ENCODE measurements at regions not wholly inside any gene's neighbourhood (a gene's known extent, or its start where the extent isn't known, plus 50 kb on each side); places are given as distances from the start of the nearest gene placed in this dataset.

DNA sequence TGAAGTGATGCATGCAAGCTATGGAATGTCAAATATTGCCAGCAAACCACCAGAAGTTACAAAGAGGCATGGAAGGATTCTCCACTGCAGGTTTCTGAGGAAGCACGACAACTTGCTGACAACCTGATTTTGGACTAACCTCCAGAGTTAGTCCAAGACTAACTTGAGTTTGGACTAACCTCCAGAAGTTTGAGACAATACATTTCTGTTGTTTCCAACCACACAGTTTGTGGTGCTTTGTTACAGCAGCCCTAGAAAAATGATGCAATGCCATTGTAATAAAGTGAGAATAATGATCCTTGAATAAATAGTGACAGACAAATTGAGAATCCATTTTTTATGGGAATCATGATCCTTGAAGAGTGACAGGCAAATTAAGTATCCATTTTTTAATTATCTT is 169.9 kb upstream of the HDDC2 start:
- WGBS (ENCODE audit: extremely low coverage, insufficient coverage, insufficient read length): no CpG with 5 or more reads among the region's 1 CpG
- H4K91ac ChIP-seq (ENCODE audit: low read depth, low read length): no peak overlapping the region
- no peak overlapping the region for H2BK5ac ChIP-seq (ENCODE audit: low read depth, low read length, poor library complexity)
- H4K12ac ChIP-seq (ENCODE audit: low read depth, low read length): no peak overlapping the region
- no peak for DNase-seq
- no peak overlapping the region for H3K9ac ChIP-seq (ENCODE audit: low read length)
- H3K4me3 ChIP-seq (ENCODE audit: low read depth, low read length): no peak overlapping the region
- no peak overlapping the region for H3K4me2 ChIP-seq (ENCODE audit: low read length)
- no peak overlapping the region for H2BK120ac ChIP-seq (ENCODE audit: insufficient read depth, low read length, poor library complexity)
- no peaks in the 10 kb centered on the region for H3K36me3 ChIP-seq (ENCODE audit: control insufficient read depth in 1 of 2, insufficient read depth in 2 of 2, low read length in 2 of 2)
- no peak overlapping the region for H3K18ac ChIP-seq (ENCODE audit: low read length)
- H2AFZ ChIP-seq (ENCODE audit: insufficient read depth, low read length, poor library complexity): no peak overlapping the region
- no peaks in the 10 kb centered on the region for H3K79me2 ChIP-seq (ENCODE audit: control insufficient read depth, insufficient read depth, low read length, poor library complexity)
- H3K9me3 ChIP-seq (ENCODE audit: insufficient read depth, low read depth, low read length): no peaks in the 10 kb centered on the region
- H2BK12ac ChIP-seq (ENCODE audit: low read length): no peak overlapping the region
- H3K4me1 ChIP-seq (ENCODE audit: control insufficient read depth in 1 of 2, insufficient read depth in 2 of 2, low read length in 2 of 2): no peaks in the 10 kb centered on the region
- no peak overlapping the region for H3K4ac ChIP-seq (ENCODE audit: low read depth, low read length)
- no peaks in the 10 kb centered on the region for H3K79me1 ChIP-seq (ENCODE audit: low read length)
- no peak overlapping the region for H3K27ac ChIP-seq (ENCODE audit: low read depth, low read length)
- H3K14ac ChIP-seq (ENCODE audit: low read length): no peak overlapping the region
- no peak overlapping the region for H2AK5ac ChIP-seq (ENCODE audit: low read length)
- no peak overlapping the region for H3K23ac ChIP-seq (ENCODE audit: low read length)
- no peaks in the 10 kb centered on the region for H3K27me3 ChIP-seq (ENCODE audit: insufficient read depth, low read length)
- no peak overlapping the region for H4K8ac ChIP-seq (ENCODE audit: low read depth, low read length)

DNA sequence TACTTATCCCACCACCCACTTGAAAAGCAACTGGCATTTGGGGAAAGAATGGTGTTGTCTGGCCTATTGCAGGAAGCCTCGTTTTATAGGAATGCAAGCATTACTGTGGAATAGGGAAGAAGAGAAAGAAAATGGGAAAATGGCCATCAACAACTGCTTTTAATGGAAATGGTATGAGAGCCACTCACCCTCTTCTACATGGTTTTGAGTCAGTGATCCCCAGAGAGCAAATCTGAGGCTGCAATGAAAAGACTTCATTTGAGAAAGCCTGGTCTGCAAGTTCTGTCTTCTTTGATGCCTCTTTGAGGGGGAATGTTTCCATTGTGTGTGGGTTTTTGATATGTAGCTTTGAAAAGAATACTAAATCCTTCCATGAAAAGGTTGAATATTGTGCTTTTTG is 172.3 kb upstream of the HDDC2 start:
- no peak overlapping the region for H2BK12ac ChIP-seq (ENCODE audit: low read length)
- WGBS (ENCODE audit: extremely low coverage, insufficient coverage, insufficient read length): no CpG with 5 or more reads among the region's 1 CpG
- DNase-seq: no peak

DNA sequence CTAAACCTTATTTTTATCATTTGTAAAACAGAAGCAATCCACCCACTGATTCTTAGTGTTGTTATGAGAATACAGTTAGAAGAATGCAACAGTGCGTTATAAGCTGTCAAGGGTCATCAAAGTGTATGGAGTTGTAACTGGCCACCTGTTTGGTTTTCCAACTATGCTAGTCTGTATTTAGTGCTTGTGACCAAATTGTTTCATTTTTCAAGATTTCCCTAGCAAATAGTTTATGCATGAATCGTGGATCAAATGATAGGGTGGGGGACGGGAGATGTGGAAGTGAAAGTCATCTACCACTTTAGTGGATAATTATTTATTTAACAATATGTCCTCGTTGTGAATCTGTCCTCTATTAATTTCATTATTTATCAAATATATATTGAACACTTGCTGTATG is 175.4 kb upstream of the HDDC2 start:
- no peak overlapping the region for H3K14ac ChIP-seq (ENCODE audit: low read length)
- H3K36me3 ChIP-seq (ENCODE audit: control insufficient read depth in 1 of 2, insufficient read depth in 2 of 2, low read length in 2 of 2): no peaks in the 10 kb centered on the region
- no peak overlapping the region for H4K91ac ChIP-seq (ENCODE audit: low read depth, low read length)
- H4K8ac ChIP-seq (ENCODE audit: low read depth, low read length): no peak overlapping the region
- no peaks in the 10 kb centered on the region for H3K4me1 ChIP-seq (ENCODE audit: control insufficient read depth in 1 of 2, insufficient read depth in 2 of 2, low read length in 2 of 2)
- H3K27me3 ChIP-seq (ENCODE audit: insufficient read depth, low read length): no peaks in the 10 kb centered on the region
- H3K23ac ChIP-seq (ENCODE audit: low read length): no peak overlapping the region
- H2AFZ ChIP-seq (ENCODE audit: insufficient read depth, low read length, poor library complexity): no peak overlapping the region
- no peak overlapping the region for H2AK5ac ChIP-seq (ENCODE audit: low read length)
- no peak overlapping the region for H3K18ac ChIP-seq (ENCODE audit: low read length)
- H3K9ac ChIP-seq (ENCODE audit: low read length): no peak overlapping the region
- WGBS (ENCODE audit: extremely low coverage, insufficient coverage, insufficient read length): no CpG with 5 or more reads among the region's 4 CpGs
- DNase-seq: no peak
- H2BK120ac ChIP-seq (ENCODE audit: insufficient read depth, low read length, poor library complexity): no peak overlapping the region
- no peak overlapping the region for H3K4me3 ChIP-seq (ENCODE audit: low read depth, low read length)
- H3K4ac ChIP-seq (ENCODE audit: low read depth, low read length): no peak overlapping the region
- no peaks in the 10 kb centered on the region for H3K79me2 ChIP-seq (ENCODE audit: control insufficient read depth, insufficient read depth, low read length, poor library complexity)
- no peaks in the 10 kb centered on the region for H3K79me1 ChIP-seq (ENCODE audit: low read length)
- H4K12ac ChIP-seq (ENCODE audit: low read depth, low read length): no peak overlapping the region
- H3K9me3 ChIP-seq (ENCODE audit: insufficient read depth, low read depth, low read length): no peaks in the 10 kb centered on the region
- no peak overlapping the region for H3K27ac ChIP-seq (ENCODE audit: low read depth, low read length)
- H2BK5ac ChIP-seq (ENCODE audit: low read depth, low read length, poor library complexity): no peak overlapping the region
- H3K4me2 ChIP-seq (ENCODE audit: low read length): no peak overlapping the region
- no peak overlapping the region for H2BK12ac ChIP-seq (ENCODE audit: low read length)

More for the DNA sequence above, 172.3 kb upstream of the HDDC2 start:
- H3K18ac ChIP-seq (ENCODE audit: low read length): no peak overlapping the region
- no peaks in the 10 kb centered on the region for H3K79me2 ChIP-seq (ENCODE audit: control insufficient read depth, insufficient read depth, low read length, poor library complexity)
- no peak overlapping the region for H4K91ac ChIP-seq (ENCODE audit: low read depth, low read length)
- H2AFZ ChIP-seq (ENCODE audit: insufficient read depth, low read length, poor library complexity): no peak overlapping the region
- no peak overlapping the region for H3K4me3 ChIP-seq (ENCODE audit: low read depth, low read length)
- H4K12ac ChIP-seq (ENCODE audit: low read depth, low read length): no peak overlapping the region
- no peak overlapping the region for H3K23ac ChIP-seq (ENCODE audit: low read length)
- no peak overlapping the region for H3K9ac ChIP-seq (ENCODE audit: low read length)
- H2AK5ac ChIP-seq (ENCODE audit: low read length): no peak overlapping the region
- no peaks in the 10 kb centered on the region for H3K36me3 ChIP-seq (ENCODE audit: control insufficient read depth in 1 of 2, insufficient read depth in 2 of 2, low read length in 2 of 2)
- H3K9me3 ChIP-seq (ENCODE audit: insufficient read depth, low read depth, low read length): no peaks in the 10 kb centered on the region
- H3K27me3 ChIP-seq (ENCODE audit: insufficient read depth, low read length): no peaks in the 10 kb centered on the region
- H4K8ac ChIP-seq (ENCODE audit: low read depth, low read length): no peak overlapping the region
- no peak overlapping the region for H2BK5ac ChIP-seq (ENCODE audit: low read depth, low read length, poor library complexity)
- H3K4ac ChIP-seq (ENCODE audit: low read depth, low read length): no peak overlapping the region
- H3K4me1 ChIP-seq (ENCODE audit: control insufficient read depth in 1 of 2, insufficient read depth in 2 of 2, low read length in 2 of 2): no peaks in the 10 kb centered on the region
- H3K27ac ChIP-seq (ENCODE audit: low read depth, low read length): no peak overlapping the region
- H3K14ac ChIP-seq (ENCODE audit: low read length): no peak overlapping the region
- H3K4me2 ChIP-seq (ENCODE audit: low read length): no peak overlapping the region
- no peak overlapping the region for H2BK120ac ChIP-seq (ENCODE audit: insufficient read depth, low read length, poor library complexity)
- H3K79me1 ChIP-seq (ENCODE audit: low read length): no peaks in the 10 kb centered on the region

DNA sequence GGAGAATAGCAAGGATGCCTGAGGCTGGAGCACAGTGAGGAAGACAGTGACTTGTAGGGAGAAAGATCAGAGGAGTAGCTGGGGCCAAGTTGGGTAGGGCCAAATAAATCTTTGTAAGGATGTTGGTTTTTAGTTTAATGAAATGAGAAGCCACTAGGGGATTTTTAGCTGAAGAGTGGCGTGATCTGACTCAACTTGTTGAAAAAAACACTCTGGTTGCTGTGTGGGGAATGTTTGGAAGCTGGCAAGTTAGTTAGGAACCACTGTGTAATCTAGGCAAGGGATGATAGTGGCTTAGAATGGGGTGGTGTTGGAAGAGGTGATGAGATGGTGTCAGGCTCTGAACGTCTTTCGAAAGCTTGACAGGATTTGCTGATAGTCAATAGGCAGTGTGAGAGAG is 176.1 kb upstream of the HDDC2 start:
- Histone ChIP-seq H3K36me3 (ENCODE audit: control insufficient read depth in 1 of 2, insufficient read depth in 2 of 2, low read length in 2 of 2) (no peaks in the 10 kb centered on the region), H3K27me3 (ENCODE audit: insufficient read depth, low read length) (no peaks in the 10 kb centered on the region), H3K9me3 (ENCODE audit: insufficient read depth, low read depth, low read length) (no peaks in the 10 kb centered on the region), H4K91ac (ENCODE audit: low read depth, low read length) (no peak overlapping the region), H3K4me1 (ENCODE audit: control insufficient read depth in 1 of 2, insufficient read depth in 2 of 2, low read length in 2 of 2) (no peaks in the 10 kb centered on the region), H2AK5ac (ENCODE audit: low read length) (no peak overlapping the region), H4K12ac (ENCODE audit: low read depth, low read length) (no peak overlapping the region), H3K14ac (ENCODE audit: low read length) (no peak overlapping the region), H3K23ac (ENCODE audit: low read length) (no peak overlapping the region), H3K18ac (ENCODE audit: low read length) (no peak overlapping the region), H3K79me2 (ENCODE audit: control insufficient read depth, insufficient read depth, low read length, poor library complexity) (no peaks in the 10 kb centered on the region), H2BK12ac (ENCODE audit: low read length) (no peak overlapping the region), H3K27ac (ENCODE audit: low read depth, low read length) (no peak overlapping the region), H3K4me3 (ENCODE audit: low read depth, low read length) (no peak overlapping the region), H3K9ac (ENCODE audit: low read length) (no peak overlapping the region), H4K8ac (ENCODE audit: low read depth, low read length) (no peak overlapping the region), H3K4ac (ENCODE audit: low read depth, low read length) (no peak overlapping the region), H3K4me2 (ENCODE audit: low read length) (no peak overlapping the region), H2BK5ac (ENCODE audit: low read depth, low read length, poor library complexity) (no peak overlapping the region), H2AFZ (ENCODE audit: insufficient read depth, low read length, poor library complexity) (no peak overlapping the region), H3K79me1 (ENCODE audit: low read length) (no peaks in the 10 kb centered on the region), H2BK120ac (ENCODE audit: insufficient read depth, low read length, poor library complexity) (no peak overlapping the region)
- no peak for DNase-seq
- no CpG with 5 or more reads among the region's 3 CpGs for WGBS (ENCODE audit: extremely low coverage, insufficient coverage, insufficient read length)

Measured in trophoblast cell (in vitro differentiated cells and primary cell).